ENCODE measurements at regions not wholly inside any gene's neighbourhood (a gene's known extent, or its start where the extent isn't known, plus 50 kb on each side); places are given as distances from the start of the nearest gene placed in this dataset.

GRCh38 chr6:156455847-156456246 lies 321.3 kb upstream of the ARID1B start:
- TF ChIP-seq CTCF (conservative IDR thresholded peaks at IDR 0.05; ENCODE audit: low read length) (no peak), EZH2phosphoT487 (IDR thresholded peaks at IDR 0.05; ENCODE audit: borderline replicate concordance, low read depth, low read length) (no peak)

Measured in OCI-LY7 (cell line).